SU-DHL-6 (cell line): ENCODE measurements at regions not wholly inside any gene's neighbourhood (a gene's known extent, or its start where the extent isn't known, plus 50 kb on each side); places are given as distances from the start of the nearest gene placed in this dataset.
"Not testable (repeated sequence)": the region's sequence is repeated elsewhere in the genome, so short reads cannot be mapped to it uniquely, and the experiment has no call there.

ENCODE experiments used
- H2AFZ ChIP-seq: fragments of 200-600 bp; sonication (generic); 2 replicates; pipeline ENCODE4 v1.6.1; 2014; ENCODE audit warnings: low read depth, mild to moderate bottlenecking, moderate library complexity, mixed read lengths, antibody characterized with exemption, low read length; ENCODE audit not compliant: severe bottlenecking
- H3F3A ChIP-seq: fragments of 200-600 bp; shearing (Covaris generic); 2 replicates; pipeline ENCODE4 v1.6.0; 2016; ENCODE audit warnings: antibody characterized with exemption, mild to moderate bottlenecking; ENCODE audit not compliant: insufficient read depth
- H3K27ac ChIP-seq: fragments of 200-600 bp; sonication (generic); 2 replicates; pipeline ENCODE4 v1.5.1; 2016; ENCODE audit warnings: low read depth, mild to moderate bottlenecking, low read length, moderate library complexity, mixed read lengths
- H3K27me3 ChIP-seq: fragments of 200-600 bp; sonication (generic), shearing (Covaris generic); 2 replicates; pipeline ENCODE4 v1.6.0; 2014; ENCODE audit warnings: mild to moderate bottlenecking, low read length
- H3K36me3 ChIP-seq: fragments of 200-600 bp; sonication (generic); 2 replicates; pipeline ENCODE4 v1.6.1; 2014; ENCODE audit warnings: mild to moderate bottlenecking, low read length, mixed read lengths
- H3K4me2 ChIP-seq: fragments of 300-600, 200-600 bp; shearing (Covaris generic), sonication (generic); 2 replicates; pipeline ENCODE4 v1.6.0; 2014; ENCODE audit warnings: low read length, low read depth, mild to moderate bottlenecking; ENCODE audit not compliant: poor library complexity, severe bottlenecking
- H3K4me3 ChIP-seq: fragments of 200-600 bp; sonication (generic); 2 replicates; pipeline ENCODE4 v1.5.1; 2014; ENCODE audit warnings: antibody characterized with exemption, low read length, mild to moderate bottlenecking, mixed read lengths; ENCODE audit not compliant: insufficient read depth, poor library complexity, severe bottlenecking
- H3K79me2 ChIP-seq: fragments of 200-600 bp; sonication (generic); 2 replicates; pipeline ENCODE4 v1.6.1; 2014; ENCODE audit warnings: mild to moderate bottlenecking, low read length, moderate library complexity; ENCODE audit not compliant: insufficient read depth
- H3K9ac ChIP-seq: fragments of 200-600 bp; sonication (generic); 2 replicates; pipeline ENCODE4 v1.7.0; 2014; ENCODE audit warnings: mild to moderate bottlenecking, low read length
- H3K9me2 ChIP-seq: fragments of 200-600 bp; sonication (generic); replicated peaks from 2 replicates; pipeline ENCODE4 v1.6.1; 2014; ENCODE audit warnings: low read length; ENCODE audit not compliant: insufficient read depth
- H3K9me3 ChIP-seq: fragments of 200-600 bp; sonication (generic); 2 replicates; pipeline ENCODE4 v1.6.1; 2014; ENCODE audit warnings: low read length, mixed read lengths; ENCODE audit not compliant: insufficient read depth
- H4K20me1 ChIP-seq: fragments of 200-600 bp; sonication (generic); 2 replicates; pipeline ENCODE4 v1.6.1; 2014; ENCODE audit warnings: low read depth, mild to moderate bottlenecking, antibody characterized with exemption, low read length, moderate library complexity, mixed read lengths
- CTCF ChIP-seq: fragments of 200-600 bp; sonication (generic); IDR thresholded peaks from one replicate; pipeline ENCODE4 v1.5.1; 2017; ENCODE audit warnings: antibody characterized with exemption, mild to moderate bottlenecking, low read length, moderate library complexity; ENCODE audit not compliant: insufficient read depth, poor library complexity, severe bottlenecking
- EZH2phosphoT487 ChIP-seq: fragments of 200-600 bp; sonication (generic), shearing (Covaris generic); conservative IDR thresholded peaks from 2 replicates; pipeline ENCODE4 v1.6.1; 2018; ENCODE audit warnings: mild to moderate bottlenecking, antibody characterized with exemption, low read length, moderate library complexity, mixed read lengths

- H3K27ac ChIP-seq, result no peak overlapping the region
- no peaks in the 10 kb centered on the region for H3K9me2 ChIP-seq
- no peaks in the 10 kb centered on the region for H3K79me2 ChIP-seq
- no peak overlapping the region for H3K4me3 ChIP-seq
- H3F3A ChIP-seq, result no peaks in the 10 kb centered on the region
- no peak overlapping the region for H2AFZ ChIP-seq
- TF ChIP-seq EZH2phosphoT487, result no peak
- TF ChIP-seq CTCF, result no peak
- no peaks in the 10 kb centered on the region for H3K27me3 ChIP-seq
- H4K20me1 ChIP-seq, result no peaks in the 10 kb centered on the region
- no peaks in the 10 kb centered on the region for H3K9me3 ChIP-seq
- no peak overlapping the region for H3K9ac ChIP-seq
- H3K36me3 ChIP-seq, result no peaks in the 10 kb centered on the region
- H3K4me2 ChIP-seq, result no peak overlapping the region
Observed at GRCh38 chr1:163983097-163983496, 575.9 kb upstream of the PBX1 start.

GRCh38 chr1:163985700-163986099 lies 573.3 kb upstream of the PBX1 start:
- TF ChIP-seq CTCF (no peak), EZH2phosphoT487 (no peak)
- no peaks in the 10 kb centered on the region for H3K27me3 ChIP-seq
- no peaks in the 10 kb centered on the region for H3K9me2 ChIP-seq
- H3K4me3 ChIP-seq, result no peak overlapping the region
- no peaks in the 10 kb centered on the region for H3F3A ChIP-seq
- H4K20me1 ChIP-seq, result no peaks in the 10 kb centered on the region
- H2AFZ ChIP-seq, result no peak overlapping the region
- H3K9me3 ChIP-seq, result no peaks in the 10 kb centered on the region
- H3K27ac ChIP-seq, result no peak overlapping the region
- H3K9ac ChIP-seq, result no peak overlapping the region
- H3K79me2 ChIP-seq, result no peaks in the 10 kb centered on the region
- H3K36me3 ChIP-seq, result no peaks in the 10 kb centered on the region
- H3K4me2 ChIP-seq, result no peak overlapping the region

GRCh38 chr1:163999131-163999530 lies 559.9 kb upstream of the PBX1 start:
- Histone ChIP-seq H3K79me2 (no peaks in the 10 kb centered on the region), H3K36me3 (no peaks in the 10 kb centered on the region), H3K4me2 (no peak overlapping the region), H3K4me3 (no peak overlapping the region), H3K27ac (no peak overlapping the region), H3F3A (no peaks in the 10 kb centered on the region), H3K27me3 (no peaks in the 10 kb centered on the region), H4K20me1 (no peaks in the 10 kb centered on the region), H3K9ac (no peak overlapping the region), H3K9me2 (no peaks in the 10 kb centered on the region), H3K9me3 (no peaks in the 10 kb centered on the region), H2AFZ (no peak overlapping the region)
- TF ChIP-seq EZH2phosphoT487, result no peak
- TF ChIP-seq CTCF, result no peak

- H3K36me3 ChIP-seq, H3K79me2 ChIP-seq, H3K9me2 ChIP-seq, H3K4me2 ChIP-seq, H3F3A ChIP-seq, H3K9me3 ChIP-seq, H3K4me3 ChIP-seq, H2AFZ ChIP-seq, H3K27me3 ChIP-seq, H3K9ac ChIP-seq, H4K20me1 ChIP-seq, H3K27ac ChIP-seq: not testable (repeated sequence)
Observed at GRCh38 chr1:164006186-164006585, 552.8 kb upstream of the PBX1 start.
